HG03457 (cell line): ENCODE measurements at regions not wholly inside any gene's neighbourhood (a gene's known extent, or its start where the extent isn't known, plus 50 kb on each side); places are given as distances from the start of the nearest gene placed in this dataset.
"Not testable (repeated sequence)": the region's sequence is repeated elsewhere in the genome, so short reads cannot be mapped to it uniquely, and the experiment has no call there.

ENCODE experiments used
- ATAC-seq: cut with Tn5 transposase; IDR thresholded peaks from one replicate; pipeline ENCODE4 v1.9.1; 2021; ENCODE audit warnings: moderate number of reproducible peaks; ENCODE audit not compliant: unreplicated experiment

DNA sequence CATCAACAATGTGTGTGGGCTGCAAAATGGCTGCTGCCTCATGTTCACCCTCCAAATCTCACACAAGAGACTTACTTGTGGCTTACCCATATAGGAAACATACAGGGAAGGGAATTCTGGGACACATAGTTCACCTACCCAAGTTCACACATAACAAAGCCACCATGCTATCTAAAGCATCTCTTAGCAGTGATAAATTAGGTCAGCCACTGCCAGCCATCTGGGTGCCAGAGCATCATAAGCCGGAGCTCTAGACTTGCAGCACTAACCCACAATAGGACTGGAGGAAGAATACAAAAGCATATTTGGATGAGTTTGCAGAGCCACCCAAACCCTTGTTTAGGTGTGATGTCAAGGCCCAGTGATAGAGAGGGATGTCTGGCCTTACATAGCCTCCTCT lies 321.7 kb downstream of the SEC16B start:
- ATAC-seq, result no peak

DNA sequence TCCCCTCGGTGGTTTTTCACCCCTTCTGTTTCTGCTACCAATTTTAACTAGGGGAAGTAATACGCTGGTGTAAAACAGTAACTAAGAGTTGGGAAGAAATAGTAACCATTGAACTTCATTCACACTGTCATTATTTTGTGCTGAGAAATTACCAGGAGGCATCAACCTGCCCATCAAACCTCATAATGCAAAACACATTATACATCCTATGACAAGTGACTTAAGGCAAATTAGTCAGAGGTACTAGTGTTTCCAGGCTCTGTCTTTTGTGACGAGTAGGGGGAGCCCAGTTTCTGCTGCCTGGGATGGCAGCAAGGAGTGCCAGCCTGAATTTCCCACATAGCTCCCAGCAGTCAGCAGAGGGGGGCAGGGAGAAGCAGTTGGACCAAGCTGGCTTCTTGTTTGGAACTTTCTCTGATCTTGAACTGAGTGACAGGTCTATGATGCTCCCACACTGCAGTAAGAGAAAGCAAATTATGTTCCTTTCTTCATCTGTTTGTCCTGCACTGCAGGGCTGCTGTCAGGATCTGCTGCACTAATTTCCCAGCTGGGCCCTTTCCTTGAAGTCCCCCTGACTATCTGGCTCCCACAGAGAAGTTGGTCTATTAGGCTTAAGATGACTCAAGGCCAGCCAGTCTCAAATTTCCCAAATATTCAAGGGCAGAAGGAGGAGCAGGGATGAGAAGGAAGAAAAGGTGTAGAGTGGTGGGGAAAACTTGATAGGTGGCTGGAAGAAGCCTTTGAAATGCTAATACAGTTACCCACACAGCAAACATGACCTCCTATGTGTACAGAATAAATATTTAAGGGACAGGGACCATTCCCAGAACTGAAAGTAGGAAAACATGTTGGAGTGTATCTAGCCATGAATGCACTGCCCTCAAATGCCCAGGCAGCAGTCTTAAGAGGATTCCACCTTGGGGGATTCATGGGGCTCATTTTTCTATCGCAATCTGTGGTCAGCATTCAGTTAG lies 322.8 kb downstream of the SEC16B start:
- ATAC-seq, result no peak

DNA sequence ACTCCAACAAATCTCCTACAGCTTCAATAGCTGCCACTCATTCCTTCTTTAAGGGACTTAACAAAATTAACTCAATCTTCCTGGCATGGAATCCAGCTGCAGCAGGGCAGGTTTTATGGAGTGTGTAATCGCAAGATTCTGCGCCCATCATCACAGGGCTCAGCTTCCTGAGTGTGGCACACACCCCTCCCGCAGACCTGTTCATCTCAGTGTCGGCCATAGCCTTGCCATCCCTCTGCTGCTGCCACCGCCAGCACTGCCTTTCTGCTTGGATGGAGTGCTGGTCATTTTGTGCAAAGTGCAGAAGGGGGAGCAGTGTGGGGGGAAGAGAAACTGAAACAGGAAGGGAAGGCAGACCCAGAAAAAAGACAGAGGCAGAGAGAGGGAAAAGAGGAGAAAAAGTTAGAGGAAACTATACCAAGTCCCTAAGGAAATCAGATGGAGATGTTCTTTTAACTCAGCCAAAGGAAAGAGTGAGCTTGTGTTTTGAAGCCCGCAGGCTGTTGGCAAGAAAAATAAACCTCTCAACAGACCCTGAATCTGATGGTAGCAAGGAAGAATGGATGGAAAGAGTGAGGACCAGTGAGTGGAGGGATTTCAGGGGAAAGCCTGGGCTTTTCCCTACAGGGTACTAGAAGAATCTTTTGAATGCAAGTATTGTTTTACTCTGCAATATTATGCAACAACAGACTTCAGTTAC lies 324.2 kb downstream of the SEC16B start:
- no peak for ATAC-seq

DNA sequence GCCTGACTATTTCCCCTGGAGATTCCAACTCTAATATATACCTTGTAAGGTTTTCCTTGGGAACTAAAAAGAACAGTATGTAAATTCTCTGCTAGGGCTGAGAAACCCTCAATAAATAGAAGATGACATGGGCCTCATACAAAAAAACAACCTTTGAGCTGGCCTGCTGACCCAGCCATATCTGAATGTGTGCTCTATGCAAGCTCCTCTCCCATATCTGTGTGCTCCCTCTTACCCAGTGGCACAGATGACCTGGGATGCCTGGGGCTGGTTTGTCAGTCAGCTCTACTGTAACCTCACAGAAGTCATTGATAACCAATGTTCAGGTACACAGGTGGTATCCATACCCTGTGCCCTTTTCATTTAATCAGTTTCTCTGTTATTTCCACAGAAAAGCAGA lies 329.2 kb downstream of the SEC16B start:
- ATAC-seq, result no peak

DNA sequence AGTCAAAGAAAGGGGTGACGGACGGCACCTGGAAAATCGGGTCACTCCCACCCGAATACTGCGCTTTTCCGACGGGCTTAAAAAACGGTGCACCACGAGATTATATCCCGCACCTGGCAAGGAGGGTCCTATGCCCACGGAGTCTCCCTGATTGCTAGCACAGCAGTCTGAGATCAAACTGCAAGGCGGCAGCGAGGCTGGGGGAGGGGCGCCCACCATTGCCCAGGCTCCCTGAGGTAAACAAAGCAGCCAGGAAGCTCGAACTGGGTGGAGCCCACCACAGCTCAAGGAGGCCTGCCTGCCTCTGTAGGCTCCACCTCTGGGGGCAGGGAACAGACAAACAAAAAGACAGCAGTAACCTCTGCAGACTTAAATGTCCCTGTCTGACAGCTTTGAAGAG lies 335.7 kb downstream of the SEC16B start:
- not testable (repeated sequence) for ATAC-seq

DNA sequence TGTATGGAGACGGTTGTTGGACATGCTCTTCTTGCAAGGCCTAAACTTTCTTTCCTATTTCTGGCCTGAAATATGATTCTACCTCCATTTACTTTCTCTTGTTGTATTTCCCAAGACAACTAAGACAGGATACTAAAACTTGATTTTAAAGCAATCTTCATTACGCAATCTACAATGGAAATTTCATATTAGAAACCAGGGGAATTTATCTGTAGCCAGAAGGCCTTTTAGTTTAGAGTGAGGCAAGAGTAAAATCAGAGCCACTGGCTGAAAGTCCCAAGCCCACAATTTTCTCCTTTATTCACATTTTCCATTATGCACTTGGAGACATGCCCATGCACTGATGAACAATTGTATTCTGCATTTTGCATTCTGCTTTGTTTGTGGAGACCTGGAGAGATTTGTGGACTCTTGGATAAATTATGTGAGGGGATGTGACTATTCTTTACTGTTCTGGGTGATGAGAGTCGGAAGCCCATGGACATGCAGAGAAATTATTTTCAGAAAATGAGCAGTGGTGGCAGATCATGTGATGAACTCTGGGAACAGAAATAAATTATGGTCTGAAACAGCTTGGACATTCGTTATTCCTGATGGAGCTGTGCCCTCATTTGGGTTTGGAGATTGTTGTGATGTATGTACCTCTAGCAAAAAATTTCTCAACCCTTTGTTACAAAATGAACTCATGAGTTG lies 336.8 kb downstream of the SEC16B start:
- ATAC-seq, result no peak

DNA sequence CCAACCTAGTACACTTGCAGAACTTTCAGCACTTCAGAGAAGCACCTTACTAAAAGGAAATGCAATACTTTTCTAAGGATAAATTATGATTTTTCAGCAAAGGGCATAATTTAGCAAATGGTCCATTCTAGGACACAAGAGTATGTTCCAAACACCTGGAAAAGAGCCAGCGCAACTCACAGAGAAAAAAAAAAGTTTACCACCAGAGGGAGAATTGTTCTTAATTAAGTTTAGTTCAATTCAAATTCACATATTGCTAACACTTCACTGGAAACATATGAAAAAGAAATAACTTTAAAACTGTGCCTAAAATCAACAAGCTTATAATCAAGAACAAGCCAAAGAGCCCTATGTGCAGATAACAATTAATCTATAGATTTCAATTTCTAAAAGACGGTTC lies 338.1 kb downstream of the SEC16B start:
- ATAC-seq, result no peak

DNA sequence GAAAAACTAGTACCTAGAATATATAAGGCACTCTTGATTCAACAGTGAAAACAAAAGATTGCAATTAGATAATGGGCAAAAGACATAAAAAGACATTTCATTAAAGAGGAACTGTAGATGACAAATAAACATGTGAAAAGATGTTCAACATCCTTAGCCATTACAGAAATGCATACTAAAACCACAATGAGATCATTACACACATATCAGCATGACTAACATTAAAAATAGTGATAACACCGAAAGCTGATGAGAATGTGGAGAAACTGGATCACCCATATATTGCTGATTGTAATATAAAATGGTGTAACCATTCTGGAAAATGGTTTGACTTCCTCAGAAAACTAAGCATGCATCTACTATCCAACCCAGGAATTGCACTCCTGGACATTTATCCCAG lies 340.3 kb downstream of the SEC16B start:
- ATAC-seq, result no peak

DNA sequence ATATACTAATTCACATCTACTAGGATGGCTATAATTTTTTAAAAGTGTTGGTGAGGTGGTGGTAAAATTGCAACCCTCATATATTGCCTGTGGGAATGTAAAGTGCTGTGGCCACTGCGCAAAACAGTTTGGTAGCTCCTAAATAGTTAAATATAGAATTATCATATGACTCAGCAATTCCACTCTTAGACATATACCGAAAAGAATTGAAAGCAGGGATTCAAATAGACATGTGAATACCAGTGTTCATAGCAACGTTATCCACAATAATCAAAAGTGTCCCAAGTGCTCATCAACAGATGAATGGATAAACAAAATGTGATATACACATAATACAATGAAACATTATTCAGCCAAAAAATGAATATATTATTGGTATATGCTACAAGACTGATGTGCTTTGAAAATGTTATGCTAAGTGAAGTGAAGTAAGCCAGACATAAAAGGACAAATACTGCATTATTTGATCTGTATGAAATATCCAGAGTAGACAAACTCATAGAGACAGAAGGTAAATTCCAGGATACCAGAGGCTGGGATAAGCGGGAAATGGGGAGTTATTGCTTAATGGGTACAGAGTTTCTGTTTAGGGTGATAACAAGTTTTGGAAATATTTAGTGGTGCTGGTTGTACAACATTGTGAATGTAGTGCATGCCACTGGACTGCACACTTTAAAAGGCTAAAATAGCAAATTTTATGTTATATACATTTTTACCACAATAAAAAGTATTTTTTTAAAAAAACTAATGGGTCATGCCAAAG lies 342.5 kb downstream of the SEC16B start:
- no peak for ATAC-seq

DNA sequence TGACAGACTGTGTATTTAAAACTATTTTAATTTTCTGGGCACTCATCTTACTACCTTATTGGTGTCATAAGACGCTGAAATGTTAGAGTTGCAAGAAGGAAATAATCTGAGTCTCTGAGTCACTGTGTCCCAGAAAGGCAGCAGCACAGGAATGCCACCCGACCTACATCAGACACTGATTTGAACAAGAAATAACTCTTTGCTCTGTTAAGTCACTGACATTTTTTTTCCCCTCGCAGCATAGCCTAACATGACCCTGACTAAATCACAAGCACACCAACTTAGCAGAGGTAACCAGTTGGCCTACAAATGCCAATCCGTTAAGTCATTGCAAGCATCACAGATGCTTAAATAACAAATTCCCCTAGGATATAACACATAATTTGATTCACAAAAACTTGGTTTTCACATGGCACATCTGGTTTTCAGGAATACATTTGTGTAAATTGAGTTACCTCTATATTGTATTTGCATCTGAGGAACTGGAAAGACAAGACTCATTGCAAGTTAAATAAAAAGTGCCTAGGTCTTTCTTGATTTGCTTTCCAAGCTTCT lies 349.1 kb downstream of the SEC16B start:
- ATAC-seq, result no peak

DNA sequence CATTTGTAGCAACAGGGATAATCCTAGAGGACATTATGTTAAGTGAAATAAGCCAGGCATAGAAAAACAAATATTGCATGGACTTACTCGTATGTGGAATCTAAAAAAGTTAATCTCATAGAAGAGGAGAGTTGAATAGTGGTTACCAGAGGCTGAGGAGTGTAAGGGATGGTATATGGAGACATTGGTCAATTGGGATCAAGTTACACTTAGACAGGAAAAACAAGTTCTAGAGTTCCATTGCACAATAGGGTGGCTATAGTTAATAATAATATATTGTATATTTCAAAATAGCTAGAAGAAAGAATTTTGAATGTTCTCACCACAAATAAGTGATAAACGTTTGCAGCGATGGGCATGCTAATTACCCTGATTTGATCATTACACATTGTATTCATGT lies 354.6 kb downstream of the SEC16B start:
- ATAC-seq, result no peak

DNA sequence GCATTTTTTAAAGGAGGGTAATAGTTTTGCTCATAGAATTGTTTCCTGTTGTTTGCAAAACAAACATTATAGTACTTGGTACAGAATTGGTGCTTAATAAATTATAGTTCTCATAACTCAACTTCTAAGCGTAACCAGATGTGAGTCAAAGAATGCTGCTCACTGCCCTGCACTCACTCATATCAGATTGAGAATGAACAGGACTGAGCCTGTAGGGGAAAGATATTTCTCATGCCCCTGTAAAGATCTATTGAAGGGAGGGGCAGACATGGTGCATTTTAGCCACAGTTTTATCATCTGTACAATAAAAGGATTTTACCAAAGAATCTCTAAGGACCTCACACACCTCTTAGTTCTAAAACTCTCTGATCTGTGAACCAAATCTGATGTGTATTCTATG lies 358.5 kb downstream of the SEC16B start:
- ATAC-seq, result no peak

DNA sequence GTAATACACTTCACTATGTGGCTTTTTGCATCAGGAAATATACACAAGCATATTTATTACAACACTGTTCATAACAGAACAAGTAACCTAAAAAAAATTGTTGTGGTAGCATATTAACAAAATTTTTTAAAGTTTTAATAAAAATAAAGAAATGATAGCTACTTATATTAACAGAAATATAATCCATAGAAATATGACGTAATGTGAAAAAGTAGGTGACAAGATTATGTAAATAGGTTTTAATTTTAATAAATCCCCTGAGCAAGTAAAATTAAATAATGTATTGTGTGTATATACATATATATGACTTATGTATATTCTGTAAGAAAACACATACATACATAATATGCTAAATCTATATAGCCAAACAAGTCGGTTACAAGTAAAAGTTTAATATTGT lies 359.9 kb downstream of the SEC16B start:
- no peak for ATAC-seq

DNA sequence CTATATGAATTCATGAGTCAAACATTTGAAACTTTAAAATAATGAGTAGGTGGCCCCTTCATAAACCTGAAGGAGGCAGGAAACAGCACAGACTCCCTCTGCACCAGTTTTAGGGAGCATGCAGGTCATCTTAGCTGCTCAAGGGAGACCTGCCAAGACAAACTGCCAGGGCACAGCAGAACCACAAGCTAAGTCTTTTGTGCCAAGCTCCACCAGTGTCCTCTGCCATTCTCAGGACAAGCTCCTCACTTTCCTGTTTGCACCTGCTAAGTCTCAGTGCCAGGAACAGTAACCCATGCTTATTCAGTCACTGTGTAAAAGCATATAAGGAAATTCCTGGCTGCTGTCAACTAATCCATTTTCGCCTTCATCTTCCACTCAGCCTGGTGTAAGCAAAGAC lies 368.9 kb downstream of the SEC16B start:
- no peak for ATAC-seq

DNA sequence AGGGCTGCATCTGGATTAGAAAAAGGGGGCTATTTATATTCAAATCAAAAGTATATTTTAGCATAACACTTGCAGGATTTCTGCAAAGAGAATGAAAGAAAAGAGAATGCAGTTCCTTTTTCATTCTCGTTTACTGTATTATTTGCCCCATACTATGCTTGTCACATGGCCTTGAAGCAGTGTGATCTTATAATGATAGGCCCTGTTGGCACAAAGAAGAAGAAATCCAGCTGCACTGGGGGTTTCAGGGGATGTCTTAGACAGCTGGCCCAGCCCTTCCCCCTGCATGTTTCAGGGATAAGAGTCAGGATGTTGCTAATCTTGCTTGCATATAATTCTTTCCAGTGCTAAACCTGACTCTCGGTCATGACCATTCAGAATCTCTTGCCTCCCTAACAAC lies 369.5 kb downstream of the SEC16B start:
- no peak for ATAC-seq

DNA sequence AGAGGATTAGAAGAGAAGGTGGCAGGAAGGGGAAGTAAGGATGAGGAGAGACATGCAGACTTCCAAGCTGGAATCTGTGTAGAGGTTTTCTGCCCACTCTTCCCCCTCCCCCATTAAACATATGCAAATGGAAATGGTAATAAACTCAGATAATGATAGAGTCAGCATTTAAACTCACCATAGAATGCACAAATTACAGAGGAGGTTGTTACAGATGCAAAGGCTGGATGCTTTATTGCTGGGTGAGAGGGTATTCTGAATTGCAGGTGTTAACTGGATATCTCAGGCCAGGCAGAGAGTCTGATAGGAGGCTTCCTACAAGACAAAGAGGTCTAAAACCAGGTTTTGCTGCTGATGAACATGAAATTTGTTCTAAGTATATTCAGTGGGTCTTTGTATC lies 372.5 kb downstream of the SEC16B start:
- no peak for ATAC-seq

DNA sequence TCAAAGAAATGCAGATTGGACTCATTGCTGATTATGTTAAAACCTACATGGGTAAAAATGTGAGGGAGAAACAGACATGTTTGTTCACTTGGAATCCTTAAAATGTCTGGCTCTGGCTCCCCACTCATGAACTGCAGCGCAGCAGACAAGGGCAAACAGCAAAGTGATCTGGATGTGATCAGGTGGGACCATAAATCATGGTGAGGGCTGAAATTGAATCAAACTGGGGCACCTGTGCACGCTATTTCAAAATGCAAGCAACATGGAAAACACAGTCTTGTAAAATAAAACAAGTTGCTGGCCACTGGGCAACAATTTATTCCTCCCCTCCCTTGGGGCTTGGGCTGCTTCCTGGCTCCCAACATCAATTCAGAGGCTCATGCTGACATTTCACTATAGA lies 373.4 kb downstream of the SEC16B start:
- no peak for ATAC-seq

DNA sequence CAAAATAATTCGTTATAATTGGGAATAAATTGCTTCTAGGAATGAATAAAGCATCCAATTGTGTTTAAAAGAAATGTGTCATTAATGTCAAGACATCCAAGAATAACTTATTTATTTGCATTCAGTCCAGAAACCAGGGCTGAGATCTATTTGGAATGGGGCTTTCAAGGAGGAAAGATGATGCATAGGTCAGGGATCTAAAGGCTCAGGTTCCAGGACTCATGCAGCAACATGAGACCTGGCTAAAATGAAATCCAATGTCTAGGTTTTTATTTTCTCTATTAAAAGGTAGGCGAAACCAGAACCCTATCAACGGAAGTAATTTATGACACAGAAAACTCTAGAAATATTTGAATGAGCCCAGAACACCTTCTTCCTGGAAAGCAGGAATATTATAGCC lies 376.8 kb downstream of the SEC16B start:
- ATAC-seq, result no peak

DNA sequence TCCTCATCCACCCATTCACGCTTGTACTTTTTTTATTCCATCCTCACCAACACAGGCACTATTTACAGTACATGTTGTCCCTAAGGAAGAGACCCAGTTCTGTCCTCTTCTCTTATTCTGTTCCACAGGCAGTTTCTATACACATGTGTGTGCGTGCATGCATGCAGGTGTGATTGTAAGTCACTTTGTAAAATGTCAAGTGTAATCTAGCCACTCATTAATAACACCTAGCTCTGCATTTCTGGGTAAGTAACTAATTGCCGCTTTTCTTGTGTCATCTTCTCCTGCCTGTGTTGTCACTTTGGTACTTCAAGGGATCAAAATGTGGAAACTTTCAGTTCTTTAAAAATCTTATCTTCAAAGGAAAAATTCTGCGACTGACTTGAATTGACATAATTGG lies 377.2 kb downstream of the SEC16B start:
- no peak for ATAC-seq

DNA sequence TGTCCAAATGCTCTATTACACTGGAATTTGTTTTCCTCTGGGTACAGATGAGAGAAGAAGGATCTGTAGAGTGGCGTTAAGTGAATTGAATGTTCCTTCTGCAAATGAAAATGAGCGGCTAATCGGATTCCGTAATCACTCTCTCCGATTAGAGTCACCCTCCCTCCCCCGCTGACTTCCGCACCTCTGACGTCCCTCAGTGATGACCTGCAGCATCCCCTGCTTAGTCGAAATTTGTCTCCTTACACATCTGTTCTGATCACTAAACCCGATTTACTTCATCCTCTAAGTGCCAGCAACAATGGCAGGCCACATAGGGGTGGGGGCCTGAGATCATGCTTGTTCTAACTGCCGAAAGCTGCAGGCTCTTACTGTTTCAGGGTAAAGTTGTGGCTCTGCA lies 378.7 kb downstream of the SEC16B start:
- ATAC-seq, result no peak

DNA sequence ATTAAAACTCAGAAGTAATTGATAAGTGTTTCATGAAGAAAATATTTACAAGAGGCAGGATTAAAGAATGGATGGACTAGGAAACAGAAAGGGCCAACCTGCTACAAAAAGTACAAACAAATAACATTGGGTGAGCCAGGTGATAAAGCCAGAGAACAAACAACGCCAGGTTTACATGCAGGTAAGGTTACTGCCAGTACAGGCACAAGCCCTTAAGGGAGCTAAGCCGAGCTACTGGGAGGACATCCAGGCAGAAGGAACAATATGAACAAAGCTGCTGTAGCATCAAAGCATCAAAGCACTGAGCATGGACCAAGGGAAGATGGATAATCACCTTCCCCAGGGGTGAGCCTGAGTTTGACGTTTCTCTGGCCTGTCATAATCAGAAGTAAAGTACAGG lies 380.7 kb downstream of the SEC16B start:
- no peak for ATAC-seq
